ENCODE measurements at regions not wholly inside any gene's neighbourhood (a gene's known extent, or its start where the extent isn't known, plus 50 kb on each side); places are given as distances from the start of the nearest gene placed in this dataset.

DNA sequence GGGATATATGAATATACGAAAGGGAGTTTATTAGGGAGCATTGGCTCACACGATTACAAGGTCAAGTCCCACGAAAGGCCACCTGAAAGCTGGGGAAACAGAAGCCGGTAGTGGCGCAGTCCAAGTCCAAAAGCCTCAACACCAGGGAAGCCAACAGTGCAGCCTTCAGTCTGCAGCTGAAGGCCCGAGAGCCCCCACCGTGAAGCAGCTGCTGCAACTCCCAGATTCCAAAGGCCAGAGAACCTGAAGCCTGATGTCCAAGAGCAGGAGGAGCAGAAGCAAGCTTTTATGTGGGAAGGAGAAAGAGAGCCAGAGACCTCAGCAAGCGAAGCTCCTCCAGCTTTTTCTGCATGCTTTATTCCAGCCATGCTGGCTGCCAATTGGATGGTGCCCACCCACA lies 275.8 kb downstream of the PTTG2 start:
- H3K36me3 ChIP-seq (ENCODE audit: control insufficient read depth, insufficient read depth, low read length), result no peaks in the 10 kb centered on the region
- TF ChIP-seq, protein P1, sequence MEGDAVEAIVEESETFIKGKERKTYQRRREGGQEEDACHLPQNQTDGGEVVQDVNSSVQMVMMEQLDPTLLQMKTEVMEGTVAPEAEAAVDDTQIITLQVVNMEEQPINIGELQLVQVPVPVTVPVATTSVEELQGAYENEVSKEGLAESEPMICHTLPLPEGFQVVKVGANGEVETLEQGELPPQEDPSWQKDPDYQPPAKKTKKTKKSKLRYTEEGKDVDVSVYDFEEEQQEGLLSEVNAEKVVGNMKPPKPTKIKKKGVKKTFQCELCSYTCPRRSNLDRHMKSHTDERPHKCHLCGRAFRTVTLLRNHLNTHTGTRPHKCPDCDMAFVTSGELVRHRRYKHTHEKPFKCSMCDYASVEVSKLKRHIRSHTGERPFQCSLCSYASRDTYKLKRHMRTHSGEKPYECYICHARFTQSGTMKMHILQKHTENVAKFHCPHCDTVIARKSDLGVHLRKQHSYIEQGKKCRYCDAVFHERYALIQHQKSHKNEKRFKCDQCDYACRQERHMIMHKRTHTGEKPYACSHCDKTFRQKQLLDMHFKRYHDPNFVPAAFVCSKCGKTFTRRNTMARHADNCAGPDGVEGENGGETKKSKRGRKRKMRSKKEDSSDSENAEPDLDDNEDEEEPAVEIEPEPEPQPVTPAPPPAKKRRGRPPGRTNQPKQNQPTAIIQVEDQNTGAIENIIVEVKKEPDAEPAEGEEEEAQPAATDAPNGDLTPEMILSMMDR (conservative IDR thresholded peaks at IDR 0.05), result no peak
- Mint-ChIP-seq H3K36me3 (ENCODE audit: low read depth) (no peaks in the 10 kb centered on the region), H3K27me3 (ENCODE audit: insufficient read depth) (no peaks in the 10 kb centered on the region), H3K4me1 (no peaks in the 10 kb centered on the region), H3K27ac (no peak overlapping the region), H3K9me3 (no peaks in the 10 kb centered on the region), H3K4me3 (no peak overlapping the region)
- H3K9ac ChIP-seq (ENCODE audit: extremely low read depth, low read length, poor library complexity, severe bottlenecking), result no peak overlapping the region
- H3K9me3 ChIP-seq (ENCODE audit: control insufficient read depth, low read length), result no peaks in the 10 kb centered on the region
- no peaks in the 10 kb centered on the region for H3K4me1 ChIP-seq (ENCODE audit: control insufficient read depth, insufficient read depth, low read length)
- H3K4me3 ChIP-seq (ENCODE audit: low read length), result no peak overlapping the region
- no peak for DNase-seq
- H3K27me3 ChIP-seq (ENCODE audit: control insufficient read depth, insufficient read depth, low read length, poor library complexity, severe bottlenecking), result no peaks in the 10 kb centered on the region
- no peak overlapping the region for H3K27ac ChIP-seq (ENCODE audit: low read depth, low read length)
- WGBS, 2 experiments (ENCODE audit: insufficient coverage in 1 of 2, insufficient read length in 1 of 2), result 91 to 98% methylated on average over 8 of the region's 8 CpGs

DNA sequence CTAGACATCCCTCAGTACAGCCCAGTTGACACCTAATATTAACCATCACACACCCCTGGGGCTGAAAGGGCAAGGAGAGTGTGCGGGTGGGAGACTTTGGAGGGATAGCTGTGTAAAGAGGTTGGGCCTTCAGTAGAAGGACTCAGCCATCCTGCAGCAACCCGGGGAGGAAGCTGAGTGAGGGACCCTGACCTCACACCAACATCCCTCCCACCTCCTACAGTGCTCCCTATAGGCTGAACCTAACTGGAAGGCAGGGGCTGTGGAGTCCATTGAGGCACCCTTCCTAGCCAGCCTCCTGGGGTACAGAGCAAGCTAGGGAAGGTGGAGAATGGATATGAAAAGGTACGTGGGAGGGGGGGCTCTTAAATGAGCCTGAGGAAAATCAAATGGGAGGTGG lies 276.3 kb downstream of the PTTG2 start:
- Histone ChIP-seq H3K4me3 (ENCODE audit: low read length) (no peak overlapping the region), H3K36me3 (ENCODE audit: control insufficient read depth, insufficient read depth, low read length) (no peaks in the 10 kb centered on the region), H3K27ac (ENCODE audit: low read depth, low read length) (no peak overlapping the region), H3K9me3 (ENCODE audit: control insufficient read depth, low read length) (no peaks in the 10 kb centered on the region), H3K4me1 (ENCODE audit: control insufficient read depth, insufficient read depth, low read length) (no peaks in the 10 kb centered on the region), H3K9ac (ENCODE audit: extremely low read depth, low read length, poor library complexity, severe bottlenecking) (no peak overlapping the region), H3K27me3 (ENCODE audit: control insufficient read depth, insufficient read depth, low read length, poor library complexity, severe bottlenecking) (no peaks in the 10 kb centered on the region)
- Mint-ChIP-seq H3K4me3 (no peak overlapping the region), H3K4me1 (no peaks in the 10 kb centered on the region), H3K9me3 (no peaks in the 10 kb centered on the region), H3K27ac (no peak overlapping the region), H3K27me3 (ENCODE audit: insufficient read depth) (no peaks in the 10 kb centered on the region), H3K36me3 (ENCODE audit: low read depth) (no peaks in the 10 kb centered on the region)
- TF ChIP-seq, protein P1 (conservative IDR thresholded peaks at IDR 0.05), result no peak
- DNase-seq, result no peak
- WGBS, 2 experiments (ENCODE audit: insufficient coverage in 1 of 2, insufficient read length in 1 of 2), result 83 to 84% methylated on average over 1 to 2 of the region's 3 CpGs

DNA sequence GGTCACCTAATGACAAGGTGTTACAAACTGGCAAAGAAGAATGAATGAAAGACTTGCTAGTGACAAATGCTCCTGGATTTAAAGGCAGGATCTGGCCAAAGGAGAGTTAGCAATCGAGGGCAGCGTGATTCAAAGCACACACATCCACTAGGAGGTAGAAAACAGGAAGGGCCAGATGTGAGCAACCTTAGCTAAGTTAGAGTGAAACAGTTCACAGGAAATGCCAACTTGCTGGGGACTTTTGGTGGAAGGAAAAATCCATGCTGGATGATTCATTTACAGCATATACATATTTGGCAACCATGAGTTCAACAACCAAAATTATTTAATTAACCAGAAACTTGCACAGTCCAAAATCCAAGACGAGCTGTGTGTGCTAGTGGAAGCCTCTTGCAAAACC lies 276.9 kb downstream of the PTTG2 start:
- WGBS, 2 experiments (ENCODE audit: insufficient coverage in 1 of 2, insufficient read length in 1 of 2), result 85 to 100% methylated on average over 2 to 3 of the region's 3 CpGs
- no peaks in the 10 kb centered on the region for H3K4me1 Mint-ChIP-seq
- DNase-seq, result no peak

More for the DNA sequence above, 276.9 kb downstream of the PTTG2 start:
- no peak overlapping the region for H3K4me3 Mint-ChIP-seq
- Histone ChIP-seq H3K9ac (ENCODE audit: extremely low read depth, low read length, poor library complexity, severe bottlenecking) (no peak overlapping the region), H3K36me3 (ENCODE audit: control insufficient read depth, insufficient read depth, low read length) (no peaks in the 10 kb centered on the region), H3K27me3 (ENCODE audit: control insufficient read depth, insufficient read depth, low read length, poor library complexity, severe bottlenecking) (no peaks in the 10 kb centered on the region), H3K27ac (ENCODE audit: low read depth, low read length) (no peak overlapping the region), H3K4me3 (ENCODE audit: low read length) (no peak overlapping the region), H3K4me1 (ENCODE audit: control insufficient read depth, insufficient read depth, low read length) (no peaks in the 10 kb centered on the region), H3K9me3 (ENCODE audit: control insufficient read depth, low read length) (no peaks in the 10 kb centered on the region)
- TF ChIP-seq, protein P1 (conservative IDR thresholded peaks at IDR 0.05), result no peak
- no peaks in the 10 kb centered on the region for H3K27me3 Mint-ChIP-seq (ENCODE audit: insufficient read depth)
- no peaks in the 10 kb centered on the region for H3K36me3 Mint-ChIP-seq (ENCODE audit: low read depth)
- H3K9me3 Mint-ChIP-seq, result no peaks in the 10 kb centered on the region
- H3K27ac Mint-ChIP-seq, result no peak overlapping the region

All from endodermal cell (in vitro differentiated cells).